AG20443 (cell line): ENCODE measurements at regions not wholly inside any gene's neighbourhood (a gene's known extent, or its start where the extent isn't known, plus 50 kb on each side); places are given as distances from the start of the nearest gene placed in this dataset.

Source experiments
- DNase-seq: peaks from one replicate; pipeline ENCODE4 v3.0.0; 2012; ENCODE audit warnings: low spot score, mixed read lengths

DNA sequence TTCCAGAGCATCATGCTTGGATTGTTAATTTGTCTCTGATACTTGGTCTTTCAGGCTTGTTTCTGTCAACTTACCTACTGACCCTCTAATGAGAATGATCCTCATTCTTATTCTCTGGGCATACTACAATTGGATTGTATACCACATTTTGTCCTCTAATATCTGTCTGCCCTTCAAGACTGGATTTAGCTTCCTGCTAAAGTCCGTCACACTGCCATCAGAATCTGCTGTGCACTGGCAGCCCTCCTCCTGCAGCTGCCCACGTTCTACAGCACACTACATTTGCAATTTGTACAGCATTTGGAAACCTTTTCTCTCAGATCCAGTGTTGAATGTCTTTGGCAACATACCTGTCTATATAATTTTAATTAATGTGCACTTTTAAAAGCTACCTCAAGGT lies 183.1 kb downstream of the ZNF330 start:
- no peak for DNase-seq

- no peak for DNase-seq
These were observed 185.5 kb downstream of the ZNF330 start for GRCh38 chr4:141406237-141406636.

DNA sequence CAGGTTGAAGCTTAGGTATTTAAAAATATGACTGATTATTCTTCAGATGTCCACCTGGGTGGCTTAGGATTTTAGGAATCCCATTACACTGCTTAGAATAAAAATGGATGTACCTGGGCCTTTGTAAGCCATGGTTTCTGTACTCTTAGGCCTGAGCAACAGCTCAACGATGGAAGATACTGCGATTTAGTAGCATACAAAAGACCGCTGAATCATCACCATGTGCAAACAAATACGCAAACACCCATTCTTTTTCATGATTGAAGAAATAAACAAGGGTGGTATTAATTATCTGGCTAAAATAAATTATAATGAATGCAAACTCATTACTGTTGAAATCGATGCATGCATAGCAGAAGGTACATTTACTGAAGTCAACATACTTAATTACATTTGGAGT lies 188.9 kb downstream of the ZNF330 start:
- DNase-seq = no peak

- peak; percentile 54 for DNase-seq
These were observed 190.1 kb downstream of the ZNF330 start for GRCh38 chr4:141410839-141411238.

DNA sequence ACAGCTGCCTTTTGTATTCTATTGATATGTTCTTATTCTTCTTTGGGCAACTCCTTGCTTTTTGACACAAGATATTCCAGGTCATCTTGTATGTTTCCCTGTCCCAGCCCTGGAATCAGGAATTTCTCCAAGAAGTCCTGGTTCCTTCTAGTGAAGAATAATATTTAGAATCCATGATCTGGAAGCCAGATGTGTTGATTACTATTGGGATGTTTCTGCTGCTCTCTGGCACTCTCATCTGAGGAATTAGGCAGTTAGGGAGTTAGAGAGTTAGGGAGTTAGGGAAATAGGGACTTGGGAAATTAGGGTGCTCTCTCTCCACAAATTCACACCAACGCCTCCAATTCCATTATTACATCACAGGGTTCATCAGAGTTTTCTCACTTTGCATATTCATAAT lies 191.2 kb downstream of the ZNF330 start:
- no peak for DNase-seq

DNA sequence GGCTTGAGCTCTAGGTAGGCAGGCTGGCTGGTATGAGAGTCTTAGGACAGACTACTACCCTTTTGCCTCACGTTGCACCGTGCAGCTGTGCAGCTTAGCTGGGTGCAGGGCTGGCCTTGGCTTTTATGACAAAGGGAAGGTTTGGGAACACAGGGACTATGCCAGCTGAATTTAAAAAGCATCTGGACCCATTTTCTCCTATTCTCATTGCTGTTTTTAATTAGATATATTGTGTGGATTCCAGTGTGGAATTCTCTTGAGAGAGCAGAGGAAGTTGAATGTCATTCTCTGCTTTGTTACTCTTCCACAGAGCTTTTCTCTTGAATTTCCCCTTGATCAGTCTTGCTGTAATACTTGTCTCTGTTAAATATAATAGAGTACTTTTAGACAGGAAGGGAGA lies 192.7 kb downstream of the ZNF330 start:
- no peak for DNase-seq

- no peak for DNase-seq
These were observed 195.0 kb downstream of the ZNF330 start for GRCh38 chr4:141415651-141416050.

DNA sequence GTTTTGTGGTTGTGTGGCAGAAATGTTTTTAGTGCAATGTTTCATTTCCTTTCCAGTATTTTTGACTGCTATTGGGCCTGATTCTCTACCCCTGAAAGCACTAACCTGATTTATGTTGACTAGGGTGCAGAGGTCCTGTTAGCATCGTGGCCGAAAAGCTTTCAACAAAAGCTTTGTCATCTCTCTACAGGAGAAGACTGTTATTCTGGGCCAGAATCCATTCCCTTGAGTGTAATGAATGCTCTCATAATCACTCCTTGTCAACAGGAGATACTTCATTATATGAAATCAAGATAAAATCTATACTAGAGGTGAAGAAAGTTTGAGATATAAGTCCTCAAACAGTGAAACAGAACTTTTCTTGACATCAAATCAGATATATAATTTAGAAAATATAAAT lies 195.5 kb downstream of the ZNF330 start:
- DNase-seq = no peak

DNA sequence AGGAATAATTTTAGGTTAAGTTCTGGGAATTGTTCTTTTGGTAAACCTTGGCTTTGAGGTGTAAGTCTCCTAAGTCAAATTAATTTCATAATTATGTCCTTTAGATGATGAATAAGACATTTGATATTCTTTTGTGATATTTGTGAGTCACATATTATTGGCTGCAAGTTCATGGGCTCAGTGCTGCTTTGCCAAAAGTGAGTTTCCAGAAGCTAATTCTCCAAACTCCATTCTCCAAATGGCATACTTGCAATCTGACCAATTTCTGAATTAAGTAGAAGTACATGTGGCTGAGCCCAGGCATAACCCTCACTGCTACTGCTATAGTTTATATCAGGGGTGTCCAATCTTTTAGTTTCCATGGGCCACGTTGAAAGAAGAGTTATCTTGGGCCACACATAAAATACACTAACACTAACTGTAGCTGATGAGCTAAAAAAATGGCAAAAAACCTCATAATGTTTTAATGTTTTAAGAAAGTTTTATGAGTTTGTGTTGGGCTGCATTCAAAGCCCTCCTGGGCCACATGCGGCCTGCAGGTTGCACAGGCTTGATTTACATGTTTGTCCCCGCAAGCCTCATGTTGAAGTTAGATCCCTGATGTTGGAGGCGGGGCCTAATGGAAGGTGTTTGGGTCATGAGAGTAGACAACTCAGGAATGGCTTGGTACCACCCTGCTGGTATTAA lies 196.1 kb downstream of the ZNF330 start:
- no peak for DNase-seq

- no peak for DNase-seq
These were observed 196.7 kb downstream of the ZNF330 start for GRCh38 chr4:141417387-141417786.

DNA sequence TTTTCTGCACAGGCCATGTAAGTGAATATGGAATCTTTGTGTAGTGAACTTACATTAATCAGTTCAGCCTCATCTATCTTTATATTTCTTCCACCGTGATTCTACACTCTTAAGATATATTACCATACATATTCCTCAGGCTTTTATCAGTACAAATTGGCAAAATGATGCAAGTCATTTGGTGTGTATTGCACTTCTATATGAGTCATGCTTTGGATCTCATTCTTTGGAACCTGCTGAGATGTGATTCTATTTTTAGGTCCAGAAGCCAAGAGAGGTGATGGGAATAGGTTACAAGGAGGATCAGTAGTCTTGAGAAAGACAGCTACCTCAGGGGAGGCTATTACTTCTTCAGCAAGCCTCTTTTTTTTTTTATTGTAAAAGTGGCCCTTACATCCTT lies 204.4 kb downstream of the ZNF330 start:
- DNase-seq = peak; percentile 24

- no peak for DNase-seq
These were observed 207.1 kb downstream of the ZNF330 start for GRCh38 chr4:141427726-141428296.

DNA sequence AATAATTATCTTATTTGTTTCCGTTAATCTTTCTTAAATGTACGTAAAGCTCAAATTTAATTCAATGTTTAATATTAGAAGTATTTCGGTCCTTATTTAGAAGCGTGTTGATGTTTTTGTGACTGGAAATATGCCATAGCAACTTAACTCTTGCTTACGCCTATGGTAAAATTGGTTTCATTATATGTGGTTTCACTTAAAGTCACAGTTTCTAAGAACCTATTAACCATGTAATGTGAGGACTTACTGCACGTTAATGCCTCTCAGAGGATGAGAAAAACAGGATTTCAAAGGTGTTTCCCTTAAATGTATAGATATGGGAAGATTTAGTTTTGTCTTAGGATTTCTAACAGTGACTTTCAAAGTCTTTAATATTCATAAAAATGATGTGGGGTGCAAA lies 206.4 kb upstream of the IL15 start:
- no peak for DNase-seq

DNA sequence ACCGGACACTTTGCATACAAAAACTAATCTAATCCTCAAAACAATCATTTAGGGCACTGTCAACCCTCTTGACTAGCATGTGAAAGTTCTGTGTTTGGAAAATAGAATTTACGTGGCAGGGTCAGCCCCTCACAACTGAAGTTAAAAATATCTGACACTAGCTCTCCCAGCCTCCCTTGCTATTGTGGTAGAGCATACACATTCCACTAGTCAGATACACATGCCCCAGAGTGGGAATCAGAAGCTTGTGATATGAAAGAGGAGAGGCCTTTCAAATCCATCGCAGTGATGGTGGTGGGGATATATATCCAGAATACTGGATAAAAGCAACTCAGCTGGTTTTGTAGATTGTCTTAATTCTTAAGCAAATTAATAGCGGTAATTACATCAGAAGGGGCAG lies 205.7 kb upstream of the IL15 start:
- no peak for DNase-seq

DNA sequence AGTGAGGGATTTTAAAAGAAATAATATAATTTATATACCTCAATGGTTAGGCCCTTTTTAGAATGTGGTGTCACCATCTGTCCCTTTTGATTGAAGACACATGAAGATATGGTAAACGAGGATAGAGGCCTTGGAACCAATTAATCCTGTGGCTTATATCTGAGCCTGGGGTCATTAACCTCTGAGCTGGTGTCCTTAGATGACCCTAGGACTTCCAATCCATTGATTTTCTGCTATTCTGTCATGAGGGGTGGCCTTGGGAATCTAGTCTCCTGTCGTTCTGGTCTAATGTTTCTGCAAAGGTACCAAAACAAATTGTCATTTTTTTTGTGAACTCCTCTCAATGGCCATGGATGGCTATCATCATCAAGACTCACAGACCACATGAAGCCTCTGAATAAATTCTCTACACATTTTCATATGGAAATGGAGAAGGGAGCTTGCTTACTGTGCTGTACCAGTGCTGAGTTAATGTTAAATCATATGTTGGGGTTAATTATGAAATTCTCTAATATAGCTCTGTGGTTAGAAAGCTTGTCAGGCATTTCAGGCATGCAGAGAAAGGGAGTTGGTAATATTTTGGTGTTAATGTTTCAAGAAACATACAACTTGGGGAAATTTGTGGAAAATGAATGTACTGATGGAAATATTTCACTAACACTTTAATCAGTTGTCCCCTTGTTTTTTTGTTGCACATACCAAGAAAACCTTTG lies 204.2 kb upstream of the IL15 start:
- DNase-seq = peak; percentile 63

GRCh38 chr4:141435446-141436225 lies 200.7 kb upstream of the IL15 start:
- no peak for DNase-seq

GRCh38 chr4:141439223-141439622 lies 197.2 kb upstream of the IL15 start:
- no peak for DNase-seq

- DNase-seq = no peak
These were observed 188.6 kb upstream of the IL15 start for GRCh38 chr4:141447761-141448160.

- no peak for DNase-seq
These were observed 187.9 kb upstream of the IL15 start for GRCh38 chr4:141448490-141448889.

GRCh38 chr4:141449927-141450326 lies 186.5 kb upstream of the IL15 start:
- DNase-seq = no peak

- DNase-seq = peak; percentile 37
These were observed 180.7 kb upstream of the IL15 start for GRCh38 chr4:141455651-141456050.

- no peak for DNase-seq
These were observed 178.7 kb upstream of the IL15 start for GRCh38 chr4:141457653-141458052.

DNA sequence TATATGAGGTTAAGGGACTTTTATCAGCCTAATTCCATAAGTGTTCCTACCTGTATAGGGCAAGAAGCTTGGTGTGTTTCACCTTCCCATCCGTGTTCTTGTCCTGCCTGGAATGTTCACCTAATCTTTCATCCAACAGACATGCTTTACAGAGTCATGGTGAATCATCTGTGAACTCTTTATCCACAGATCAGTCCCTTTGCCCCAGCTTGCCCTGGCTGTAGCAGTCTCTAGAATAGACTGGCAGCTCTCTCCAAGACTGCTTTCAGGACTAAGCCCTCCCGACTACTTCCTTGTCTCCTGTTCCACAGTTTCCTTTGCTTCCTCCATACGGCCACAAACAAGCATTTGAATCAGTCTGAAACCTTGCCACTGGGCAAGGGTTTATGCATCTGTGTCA lies 177.9 kb upstream of the IL15 start:
- DNase-seq = no peak
